SK-N-MC (cell line): ENCODE measurements at regions not wholly inside any gene's neighbourhood (a gene's known extent, or its start where the extent isn't known, plus 50 kb on each side); places are given as distances from the start of the nearest gene placed in this dataset.

ENCODE experiments used
- DNase-seq: peaks from one replicate; pipeline ENCODE4 v3.0.0-alpha.2; 2011; ENCODE audit warnings: low read depth, low spot score
- H3K27ac ChIP-seq: fragments of 200-600 bp; sonication (generic); 2 replicates; pipeline ENCODE4 v1.5.1; 2016; ENCODE audit warnings: mixed run types
- H3K36me3 ChIP-seq: fragments of 200-600 bp; sonication (generic); 2 replicates; pipeline ENCODE4 v1.6.1; 2017; ENCODE audit warnings: antibody characterized with exemption, low read length, mixed read lengths; ENCODE audit not compliant: insufficient read depth
- H3K4me3 ChIP-seq: fragments of 200-600 bp; sonication (generic); 2 replicates; pipeline ENCODE4 v1.5.1; 2016
- H3K9ac ChIP-seq: fragments of 200-600 bp; sonication (generic); 2 replicates; pipeline ENCODE4 v1.8.0; 2017; ENCODE audit warnings: mixed run types, mixed read lengths; ENCODE audit not compliant: insufficient read length
- H3K9me3 ChIP-seq: fragments of 200-600 bp; sonication (generic); 2 replicates; pipeline ENCODE4 v1.6.1; 2017; ENCODE audit warnings: low read depth, mild to moderate bottlenecking, antibody characterized with exemption, low read length, moderate library complexity, mixed read lengths
- EZH2 ChIP-seq: fragments of 200-600 bp; sonication (generic); IDR thresholded peaks from one replicate; pipeline ENCODE4 v1.6.1; 2017; ENCODE audit warnings: antibody characterized with exemption
- FOXP2 ChIP-seq: optimal IDR thresholded peaks from 2 replicates; pipeline ENCODE3; 2011; ENCODE audit warnings: mild to moderate bottlenecking, moderate library complexity; ENCODE audit not compliant: insufficient read depth; ENCODE audit errors: extremely low read length, control extremely low read depth
- POLR2AphosphoS5 ChIP-seq: IDR thresholded peaks from 2 replicates; pipeline ENCODE4 v1.6.1; 2012; ENCODE audit warnings: mild to moderate bottlenecking, low read depth, low read length, borderline replicate concordance

GRCh38 chr1:175824079-175824478 is 80.7 kb upstream of the TNR start:
- Histone ChIP-seq H3K4me3 (no peak overlapping the region), H3K27ac (no peak overlapping the region), H3K9me3 (no peaks in the 10 kb centered on the region), H3K36me3 (no peaks in the 10 kb centered on the region), H3K9ac (no peak overlapping the region)
- TF ChIP-seq POLR2AphosphoS5 (no peak), FOXP2 (no peak), EZH2 (no peak)
- no peak for DNase-seq

- TF ChIP-seq EZH2 (no peak), FOXP2 (no peak), POLR2AphosphoS5 (no peak)
- Histone ChIP-seq H3K9me3 (no peaks in the 10 kb centered on the region), H3K4me3 (no peak overlapping the region), H3K27ac (no peak overlapping the region), H3K36me3 (no peaks in the 10 kb centered on the region), H3K9ac (no peak overlapping the region)
- no peak for DNase-seq
Observed at GRCh38 chr1:175823406-175823805, 80.0 kb upstream of the TNR start.

- Histone ChIP-seq H3K9ac (no peak overlapping the region), H3K4me3 (no peak overlapping the region), H3K9me3 (no peaks in the 10 kb centered on the region), H3K36me3 (no peaks in the 10 kb centered on the region), H3K27ac (no peak overlapping the region)
- no peak for TF ChIP-seq POLR2AphosphoS5
- TF ChIP-seq FOXP2, result no peak
- TF ChIP-seq EZH2, result no peak
- DNase-seq, result no peak
Observed at GRCh38 chr1:175822580-175822979, 79.2 kb upstream of the TNR start.

GRCh38 chr1:175820456-175821025 is 77.1 kb upstream of the TNR start:
- no peaks in the 10 kb centered on the region for H3K36me3 ChIP-seq
- no peak overlapping the region for H3K27ac ChIP-seq
- no peak for TF ChIP-seq EZH2
- no peak for TF ChIP-seq FOXP2
- TF ChIP-seq POLR2AphosphoS5, result no peak
- no peak for DNase-seq
- H3K9me3 ChIP-seq, result no peaks in the 10 kb centered on the region
- H3K4me3 ChIP-seq, result no peak overlapping the region
- H3K9ac ChIP-seq, result no peak overlapping the region

GRCh38 chr1:175818929-175819328 is 75.5 kb upstream of the TNR start:
- H3K9me3 ChIP-seq, result no peaks in the 10 kb centered on the region
- no peaks in the 10 kb centered on the region for H3K36me3 ChIP-seq
- no peak overlapping the region for H3K27ac ChIP-seq
- H3K9ac ChIP-seq, result no peak overlapping the region
- H3K4me3 ChIP-seq, result no peak overlapping the region
- DNase-seq, result no peak
- TF ChIP-seq FOXP2, result no peak

GRCh38 chr1:175817445-175817844 is 74.0 kb upstream of the TNR start:
- H3K36me3 ChIP-seq, result no peaks in the 10 kb centered on the region
- H3K9ac ChIP-seq, result no peak overlapping the region
- no peak overlapping the region for H3K4me3 ChIP-seq
- TF ChIP-seq EZH2 (no peak), POLR2AphosphoS5 (no peak), FOXP2 (no peak)
- H3K27ac ChIP-seq, result no peak overlapping the region
- no peak for DNase-seq
- H3K9me3 ChIP-seq, result no peaks in the 10 kb centered on the region

GRCh38 chr1:175814885-175815284 is 71.5 kb upstream of the TNR start:
- H3K36me3 ChIP-seq, result no peaks in the 10 kb centered on the region
- H3K9ac ChIP-seq, result no peak overlapping the region
- no peak for TF ChIP-seq EZH2
- H3K4me3 ChIP-seq, result no peak overlapping the region
- no peak overlapping the region for H3K27ac ChIP-seq
- no peaks in the 10 kb centered on the region for H3K9me3 ChIP-seq
- no peak for DNase-seq

- no peak overlapping the region for H3K9ac ChIP-seq
- no peak overlapping the region for H3K27ac ChIP-seq
- DNase-seq, result no peak
- H3K9me3 ChIP-seq, result no peaks in the 10 kb centered on the region
- TF ChIP-seq POLR2AphosphoS5 (no peak), EZH2 (no peak), FOXP2 (no peak)
- H3K36me3 ChIP-seq, result no peaks in the 10 kb centered on the region
- H3K4me3 ChIP-seq, result no peak overlapping the region
Observed at GRCh38 chr1:175812936-175813335, 69.5 kb upstream of the TNR start.

- H3K36me3 ChIP-seq, result no peaks in the 10 kb centered on the region
- no peak for TF ChIP-seq FOXP2
- TF ChIP-seq POLR2AphosphoS5, result no peak
- no peak for TF ChIP-seq EZH2
Observed at GRCh38 chr1:175810305-175810704, 66.9 kb upstream of the TNR start.

GRCh38 chr1:175808999-175809398 is 65.6 kb upstream of the TNR start:
- no peaks in the 10 kb centered on the region for H3K9me3 ChIP-seq
- H3K27ac ChIP-seq, result no peak overlapping the region
- H3K36me3 ChIP-seq, result no peaks in the 10 kb centered on the region
- TF ChIP-seq POLR2AphosphoS5 (no peak), FOXP2 (no peak), EZH2 (no peak)
- no peak overlapping the region for H3K9ac ChIP-seq
- H3K4me3 ChIP-seq, result no peak overlapping the region
- DNase-seq, result no peak

More at GRCh38 chr1:175810305-175810704, 66.9 kb upstream of the TNR start:
- no peak overlapping the region for H3K9ac ChIP-seq
- no peak for DNase-seq
- H3K9me3 ChIP-seq, result no peaks in the 10 kb centered on the region
- no peak overlapping the region for H3K27ac ChIP-seq
- H3K4me3 ChIP-seq, result no peak overlapping the region
